ENCODE measurements at regions not wholly inside any gene's neighbourhood (a gene's known extent, or its start where the extent isn't known, plus 50 kb on each side); places are given as distances from the start of the nearest gene placed in this dataset.

- Histone ChIP-seq H3K9me3 (ENCODE audit: low read length) (no peaks in the 10 kb centered on the region), H2AFZ (ENCODE audit: low read length) (no peak overlapping the region), H3K36me3 (ENCODE audit: insufficient read depth, low read length) (no peaks in the 10 kb centered on the region), H3K4me2 (ENCODE audit: low read depth, low read length, poor library complexity, severe bottlenecking) (no peak overlapping the region), H3K27ac (ENCODE audit: low read length) (no peak overlapping the region), H3K27me3 (ENCODE audit: low read length) (no peaks in the 10 kb centered on the region), H3K4me1 (ENCODE audit: low read length) (peaks cover 25% of the 10 kb centered on the region), H3K9ac (ENCODE audit: low read length) (no peak overlapping the region), H3K9me2 (replicated peaks; ENCODE audit: insufficient read depth, low read length) (no peaks in the 10 kb centered on the region), H3K4me3 (ENCODE audit: low read length) (no peak overlapping the region), H4K20me1 (ENCODE audit: insufficient read depth, low read depth, low read length) (no peaks in the 10 kb centered on the region), H3K79me2 (ENCODE audit: low read length) (no peaks in the 10 kb centered on the region)
- no peak for DNase-seq
Measured at GRCh38 chr16:54493061-54493460, 206.5 kb upstream of the IRX3 start.

DNA sequence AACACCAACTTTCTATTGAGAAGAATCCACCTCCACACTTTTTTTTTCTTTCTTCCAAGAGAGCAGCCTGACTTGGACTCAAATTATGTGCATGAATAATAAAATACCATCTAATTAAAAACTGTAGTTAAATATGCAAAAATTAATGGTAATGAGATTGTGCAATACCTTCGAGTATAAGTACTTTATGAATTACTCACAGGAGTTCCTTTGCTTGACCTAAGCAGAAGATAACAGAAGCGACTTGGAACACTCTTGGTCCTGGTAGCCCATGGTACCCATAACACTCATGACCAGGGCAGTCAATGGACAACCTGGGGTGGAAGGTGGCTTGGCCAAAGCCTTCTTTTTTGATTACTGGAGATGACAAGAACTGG is 203.5 kb upstream of the IRX3 start:
- no peak overlapping the region for H2AFZ ChIP-seq (ENCODE audit: low read length)
- no peaks in the 10 kb centered on the region for H4K20me1 ChIP-seq (ENCODE audit: insufficient read depth, low read depth, low read length)
- no peaks in the 10 kb centered on the region for H3K9me3 ChIP-seq (ENCODE audit: low read length)
- no peaks in the 10 kb centered on the region for H3K27me3 ChIP-seq (ENCODE audit: low read length)
- H3K9me2 ChIP-seq (replicated peaks; ENCODE audit: insufficient read depth, low read length), result no peaks in the 10 kb centered on the region
- H3K4me2 ChIP-seq (ENCODE audit: low read depth, low read length, poor library complexity, severe bottlenecking), result peak overlapping the region; percentile 38
- H3K9ac ChIP-seq (ENCODE audit: low read length), result no peak overlapping the region
- no peaks in the 10 kb centered on the region for H3K79me2 ChIP-seq (ENCODE audit: low read length)
- DNase-seq, result no peak
- no peak overlapping the region for H3K4me3 ChIP-seq (ENCODE audit: low read length)
- H3K4me1 ChIP-seq (ENCODE audit: low read length), result peaks cover 27% of the 10 kb centered on the region
- H3K36me3 ChIP-seq (ENCODE audit: insufficient read depth, low read length), result no peaks in the 10 kb centered on the region
- H3K27ac ChIP-seq (ENCODE audit: low read length), result no peak overlapping the region

- Histone ChIP-seq H2AFZ (ENCODE audit: low read length) (no peak overlapping the region), H3K27me3 (ENCODE audit: low read length) (no peaks in the 10 kb centered on the region), H4K20me1 (ENCODE audit: insufficient read depth, low read depth, low read length) (no peaks in the 10 kb centered on the region), H3K4me2 (ENCODE audit: low read depth, low read length, poor library complexity, severe bottlenecking) (peak overlapping the region; percentile 38), H3K9ac (ENCODE audit: low read length) (no peak overlapping the region), H3K9me2 (replicated peaks; ENCODE audit: insufficient read depth, low read length) (no peaks in the 10 kb centered on the region), H3K4me1 (ENCODE audit: low read length) (peaks cover 27% of the 10 kb centered on the region), H3K79me2 (ENCODE audit: low read length) (no peaks in the 10 kb centered on the region), H3K27ac (ENCODE audit: low read length) (peak overlapping the region; percentile 63), H3K36me3 (ENCODE audit: insufficient read depth, low read length) (no peaks in the 10 kb centered on the region), H3K9me3 (ENCODE audit: low read length) (no peaks in the 10 kb centered on the region), H3K4me3 (ENCODE audit: low read length) (0 out of 2 replicates have a peak overlapping the region, but pooled peaks have one; percentile 4)
- no peak for DNase-seq
Measured at GRCh38 chr16:54489225-54490111, 202.9 kb upstream of the IRX3 start.

GRCh38 chr16:54488729-54489128 is 202.1 kb upstream of the IRX3 start:
- Histone ChIP-seq H3K79me2 (ENCODE audit: low read length) (no peaks in the 10 kb centered on the region), H3K27me3 (ENCODE audit: low read length) (no peaks in the 10 kb centered on the region), H3K4me3 (ENCODE audit: low read length) (0 out of 2 replicates have a peak overlapping the region, but pooled peaks have one; percentile 4), H3K36me3 (ENCODE audit: insufficient read depth, low read length) (no peaks in the 10 kb centered on the region), H3K4me2 (ENCODE audit: low read depth, low read length, poor library complexity, severe bottlenecking) (peak overlapping the region; percentile 38), H3K4me1 (ENCODE audit: low read length) (peaks cover 27% of the 10 kb centered on the region), H3K27ac (ENCODE audit: low read length) (no peak overlapping the region), H3K9me2 (replicated peaks; ENCODE audit: insufficient read depth, low read length) (no peaks in the 10 kb centered on the region), H2AFZ (ENCODE audit: low read length) (0 out of 2 replicates have a peak overlapping the region, but pooled peaks have one; percentile 13), H3K9ac (ENCODE audit: low read length) (no peak overlapping the region), H4K20me1 (ENCODE audit: insufficient read depth, low read depth, low read length) (no peaks in the 10 kb centered on the region), H3K9me3 (ENCODE audit: low read length) (no peaks in the 10 kb centered on the region)
- peak; percentile 53 for DNase-seq

DNA sequence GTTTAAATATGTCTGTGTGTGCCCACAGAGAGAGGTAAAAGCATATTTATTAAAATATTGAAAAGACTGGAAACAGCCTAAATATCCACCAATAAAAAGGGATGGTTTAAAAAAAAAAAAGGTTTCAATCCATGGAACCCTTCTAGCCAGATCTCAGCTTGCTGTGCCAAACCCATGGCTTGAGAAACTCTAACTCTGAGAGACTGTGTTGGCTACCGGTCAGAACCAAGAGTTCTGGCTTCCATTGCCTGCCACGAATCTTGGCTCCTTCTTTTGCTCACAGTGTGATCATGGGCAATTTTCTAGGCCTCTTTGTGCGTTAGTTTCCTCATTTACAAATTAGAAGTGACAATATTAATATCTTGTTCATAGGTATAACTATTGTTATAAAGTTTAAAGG is 201.3 kb upstream of the IRX3 start:
- Histone ChIP-seq H3K4me3 (ENCODE audit: low read length) (no peak overlapping the region), H2AFZ (ENCODE audit: low read length) (no peak overlapping the region), H3K9me3 (ENCODE audit: low read length) (no peaks in the 10 kb centered on the region), H3K4me2 (ENCODE audit: low read depth, low read length, poor library complexity, severe bottlenecking) (no peak overlapping the region), H3K36me3 (ENCODE audit: insufficient read depth, low read length) (no peaks in the 10 kb centered on the region), H3K27ac (ENCODE audit: low read length) (no peak overlapping the region), H3K27me3 (ENCODE audit: low read length) (no peaks in the 10 kb centered on the region), H3K79me2 (ENCODE audit: low read length) (no peaks in the 10 kb centered on the region), H4K20me1 (ENCODE audit: insufficient read depth, low read depth, low read length) (no peaks in the 10 kb centered on the region), H3K9ac (ENCODE audit: low read length) (no peak overlapping the region), H3K9me2 (replicated peaks; ENCODE audit: insufficient read depth, low read length) (no peaks in the 10 kb centered on the region), H3K4me1 (ENCODE audit: low read length) (peaks cover 27% of the 10 kb centered on the region)
- DNase-seq, result no peak

DNA sequence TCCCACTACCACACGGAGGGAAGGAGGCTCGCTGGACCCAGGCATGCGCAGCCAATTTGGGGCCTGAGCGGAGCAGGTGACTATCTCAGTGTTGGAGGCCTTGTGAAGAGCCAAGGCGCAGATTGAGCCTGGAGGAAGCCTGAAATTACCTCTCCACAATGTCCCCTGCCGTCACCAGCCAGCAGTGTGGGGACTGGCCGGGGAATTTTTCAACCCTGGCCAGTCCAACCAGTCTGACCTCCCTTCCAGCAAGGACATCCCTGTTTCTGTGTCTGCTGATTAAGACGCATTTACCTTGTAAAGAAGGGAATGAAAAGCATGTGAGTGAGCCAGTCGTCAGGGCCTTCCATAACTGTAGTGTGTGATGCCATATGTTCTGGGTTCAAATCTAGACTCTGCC is 198.1 kb upstream of the IRX3 start:
- no peak overlapping the region for H2AFZ ChIP-seq (ENCODE audit: low read length)
- no peak for DNase-seq
- H3K4me3 ChIP-seq (ENCODE audit: low read length), result no peak overlapping the region
- H4K20me1 ChIP-seq (ENCODE audit: insufficient read depth, low read depth, low read length), result no peaks in the 10 kb centered on the region
- H3K36me3 ChIP-seq (ENCODE audit: insufficient read depth, low read length), result no peaks in the 10 kb centered on the region
- H3K4me2 ChIP-seq (ENCODE audit: low read depth, low read length, poor library complexity, severe bottlenecking), result no peak overlapping the region
- no peaks in the 10 kb centered on the region for H3K9me3 ChIP-seq (ENCODE audit: low read length)
- no peak overlapping the region for H3K9ac ChIP-seq (ENCODE audit: low read length)
- no peaks in the 10 kb centered on the region for H3K79me2 ChIP-seq (ENCODE audit: low read length)
- no peaks in the 10 kb centered on the region for H3K27me3 ChIP-seq (ENCODE audit: low read length)
- H3K27ac ChIP-seq (ENCODE audit: low read length), result no peak overlapping the region
- H3K9me2 ChIP-seq (replicated peaks; ENCODE audit: insufficient read depth, low read length), result no peaks in the 10 kb centered on the region
- H3K4me1 ChIP-seq (ENCODE audit: low read length), result peaks cover 18% of the 10 kb centered on the region

- no peaks in the 10 kb centered on the region for H3K36me3 ChIP-seq (ENCODE audit: insufficient read depth, low read length)
- no peak overlapping the region for H3K9ac ChIP-seq (ENCODE audit: low read length)
- H3K4me3 ChIP-seq (ENCODE audit: low read length), result no peak overlapping the region
- no peak for DNase-seq
- H3K4me1 ChIP-seq (ENCODE audit: low read length), result peaks cover 2% of the 10 kb centered on the region
- no peak overlapping the region for H2AFZ ChIP-seq (ENCODE audit: low read length)
- no peaks in the 10 kb centered on the region for H3K27me3 ChIP-seq (ENCODE audit: low read length)
- H3K27ac ChIP-seq (ENCODE audit: low read length), result no peak overlapping the region
- H4K20me1 ChIP-seq (ENCODE audit: insufficient read depth, low read depth, low read length), result no peaks in the 10 kb centered on the region
- no peak overlapping the region for H3K4me2 ChIP-seq (ENCODE audit: low read depth, low read length, poor library complexity, severe bottlenecking)
- H3K9me2 ChIP-seq (replicated peaks; ENCODE audit: insufficient read depth, low read length), result no peaks in the 10 kb centered on the region
- H3K9me3 ChIP-seq (ENCODE audit: low read length), result no peaks in the 10 kb centered on the region
- no peaks in the 10 kb centered on the region for H3K79me2 ChIP-seq (ENCODE audit: low read length)
Measured at GRCh38 chr16:54482892-54483574, 196.4 kb upstream of the IRX3 start.

DNA sequence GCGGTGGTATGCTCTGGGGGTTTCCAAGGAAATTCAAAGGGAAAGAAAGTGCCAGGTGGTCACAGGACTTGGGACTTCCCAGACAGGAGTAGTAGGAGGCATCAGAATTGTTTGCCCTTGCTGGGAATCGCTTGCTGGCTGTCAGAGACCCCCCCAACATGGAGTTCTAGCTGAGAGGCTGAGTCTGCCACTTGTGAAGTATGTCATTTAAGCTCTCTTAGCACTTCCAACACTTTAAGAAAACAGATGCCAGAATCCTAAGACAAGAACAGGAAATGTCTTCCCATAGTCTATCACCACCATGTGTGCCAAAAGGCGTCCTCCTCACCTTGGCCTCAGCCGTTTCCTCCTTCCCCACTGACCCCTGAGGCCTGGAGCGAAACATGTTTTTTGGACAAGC is 193.8 kb upstream of the IRX3 start:
- H3K27me3 ChIP-seq (ENCODE audit: low read length), result no peaks in the 10 kb centered on the region
- no peaks in the 10 kb centered on the region for H3K36me3 ChIP-seq (ENCODE audit: insufficient read depth, low read length)
- no peak overlapping the region for H3K9ac ChIP-seq (ENCODE audit: low read length)
- no peaks in the 10 kb centered on the region for H3K9me3 ChIP-seq (ENCODE audit: low read length)
- no peaks in the 10 kb centered on the region for H4K20me1 ChIP-seq (ENCODE audit: insufficient read depth, low read depth, low read length)
- H2AFZ ChIP-seq (ENCODE audit: low read length), result no peak overlapping the region
- no peaks in the 10 kb centered on the region for H3K4me1 ChIP-seq (ENCODE audit: low read length)
- H3K4me2 ChIP-seq (ENCODE audit: low read depth, low read length, poor library complexity, severe bottlenecking), result no peak overlapping the region
- no peak overlapping the region for H3K27ac ChIP-seq (ENCODE audit: low read length)
- DNase-seq, result no peak
- no peaks in the 10 kb centered on the region for H3K79me2 ChIP-seq (ENCODE audit: low read length)
- no peak overlapping the region for H3K4me3 ChIP-seq (ENCODE audit: low read length)
- H3K9me2 ChIP-seq (replicated peaks; ENCODE audit: insufficient read depth, low read length), result no peaks in the 10 kb centered on the region

Measured in Karpas-422 (cell line).